GM19452 (cell line): ENCODE measurements at regions not wholly inside any gene's neighbourhood (a gene's known extent, or its start where the extent isn't known, plus 50 kb on each side); places are given as distances from the start of the nearest gene placed in this dataset.
"Not testable (repeated sequence)": the region's sequence is repeated elsewhere in the genome, so short reads cannot be mapped to it uniquely, and the experiment has no call there.

Experiments used
- ATAC-seq: cut with Tn5 transposase; IDR thresholded peaks from one replicate; pipeline ENCODE4 v1.9.1; 2021; ENCODE audit not compliant: unreplicated experiment

DNA sequence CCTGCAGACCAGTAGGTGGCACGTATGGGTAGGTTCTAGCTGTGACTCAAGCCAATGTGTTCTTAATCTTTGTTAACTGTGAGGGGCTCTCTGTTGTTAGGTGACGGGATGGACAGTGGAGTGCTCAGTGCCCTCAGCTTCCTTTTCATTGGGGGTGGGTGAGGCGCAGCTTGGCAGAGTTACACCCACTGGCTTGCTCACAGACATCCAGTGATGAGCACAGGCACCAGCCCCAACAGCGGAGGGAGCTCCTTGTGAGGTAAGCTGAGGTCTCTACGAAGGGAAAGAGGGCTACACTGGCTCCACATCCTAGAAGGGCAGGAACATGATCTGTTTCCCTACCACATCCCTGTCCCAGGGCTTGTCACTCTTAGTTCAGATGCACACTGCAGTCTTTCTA, 871.3 kb downstream of the LRRIQ3 start:
- no peak for ATAC-seq

DNA sequence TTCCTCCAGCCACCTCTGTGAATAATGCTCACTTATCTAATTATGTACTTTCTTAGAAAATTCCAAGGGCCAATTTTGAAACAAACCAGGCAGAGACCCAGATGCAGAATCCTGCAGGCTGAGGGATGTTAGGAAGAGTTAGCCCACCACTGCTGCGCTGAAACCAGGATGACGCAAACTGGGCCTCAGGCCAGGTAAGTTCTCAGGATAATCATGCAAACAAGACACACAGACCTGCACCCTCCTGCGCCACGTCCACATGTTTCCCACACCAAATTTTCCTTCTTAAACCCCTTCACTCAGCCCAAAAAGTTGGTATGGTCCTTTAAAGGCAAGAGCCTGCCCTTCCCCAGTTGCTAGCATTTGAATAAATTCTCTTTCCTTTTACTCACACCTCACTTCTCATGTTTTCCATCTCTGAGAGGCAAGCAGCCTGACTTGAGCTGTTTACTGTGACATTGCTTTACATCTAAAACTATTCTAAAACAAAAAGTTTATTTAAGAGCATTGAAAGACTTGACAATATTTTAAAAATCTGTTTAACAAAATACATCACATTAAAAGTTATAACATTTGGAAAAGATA, 887.1 kb downstream of the LRRIQ3 start:
- no peak for ATAC-seq

DNA sequence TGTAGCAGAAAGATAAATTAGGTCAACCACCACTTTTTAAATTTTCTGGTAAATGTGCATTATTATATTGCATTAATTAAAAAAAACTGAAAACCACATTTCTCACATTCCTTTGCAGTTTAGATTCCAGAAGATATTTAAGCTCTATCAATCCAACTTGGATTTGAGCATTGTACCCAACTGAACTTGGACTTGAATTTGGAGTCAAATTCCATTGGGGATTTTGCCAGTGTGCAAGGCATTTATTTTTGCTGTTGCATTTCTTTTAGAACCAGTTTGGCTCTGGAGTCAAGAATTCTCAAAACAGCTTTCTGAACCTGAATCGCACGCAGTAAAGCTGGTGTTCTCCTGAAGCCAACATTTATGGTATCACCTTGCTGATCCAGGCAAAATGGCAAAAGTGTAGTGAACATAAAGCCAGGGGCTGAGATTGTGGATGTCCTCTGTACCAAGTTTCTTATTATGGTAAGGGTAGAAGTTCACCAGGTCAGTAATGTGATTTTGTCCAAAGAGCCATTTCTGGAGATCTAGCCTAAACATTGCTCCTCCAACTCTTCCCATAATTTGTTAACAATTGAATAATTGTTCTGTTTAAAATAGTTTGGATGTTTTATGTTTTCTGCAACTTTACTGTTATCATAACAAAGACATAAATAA, 890.9 kb downstream of the LRRIQ3 start:
- ATAC-seq, result no peak

DNA sequence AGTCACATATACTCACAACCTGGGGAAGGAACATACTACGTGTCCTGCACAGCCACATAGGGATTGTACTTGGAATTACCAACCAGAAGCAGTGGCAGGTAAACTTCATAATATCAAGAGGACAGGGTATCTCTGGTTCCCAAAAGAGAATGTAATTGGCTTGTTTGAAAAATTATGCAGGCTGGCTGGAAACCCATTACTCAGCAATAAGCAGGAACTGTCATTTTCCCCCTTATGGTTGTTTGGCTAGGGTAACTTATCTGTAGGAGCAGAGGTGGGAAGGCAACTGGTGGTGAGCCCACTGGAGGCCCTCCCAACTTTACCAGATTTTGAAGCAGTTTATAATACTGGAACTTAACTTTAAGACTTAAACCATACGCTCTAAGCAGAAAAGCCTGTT, 924.1 kb downstream of the LRRIQ3 start:
- no peak for ATAC-seq

DNA sequence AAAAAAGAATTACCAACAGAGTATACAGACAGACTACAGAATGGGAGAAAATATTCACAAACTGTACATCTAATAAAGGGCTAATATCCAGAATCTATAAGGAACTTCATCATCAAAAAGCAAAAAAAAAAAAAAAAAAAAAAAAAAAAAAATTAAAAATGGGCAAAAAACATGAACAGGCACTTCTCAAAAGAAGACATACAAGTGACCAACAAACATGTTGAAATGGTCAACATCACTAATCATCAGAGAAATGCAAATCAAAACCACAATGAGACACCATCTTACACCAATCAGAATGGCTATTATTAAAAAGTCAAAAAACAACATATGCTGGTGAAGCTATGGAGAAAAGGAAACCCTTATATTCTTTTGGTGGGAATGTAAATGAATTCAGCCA, 952.8 kb downstream of the LRRIQ3 start:
- not testable (repeated sequence) for ATAC-seq

DNA sequence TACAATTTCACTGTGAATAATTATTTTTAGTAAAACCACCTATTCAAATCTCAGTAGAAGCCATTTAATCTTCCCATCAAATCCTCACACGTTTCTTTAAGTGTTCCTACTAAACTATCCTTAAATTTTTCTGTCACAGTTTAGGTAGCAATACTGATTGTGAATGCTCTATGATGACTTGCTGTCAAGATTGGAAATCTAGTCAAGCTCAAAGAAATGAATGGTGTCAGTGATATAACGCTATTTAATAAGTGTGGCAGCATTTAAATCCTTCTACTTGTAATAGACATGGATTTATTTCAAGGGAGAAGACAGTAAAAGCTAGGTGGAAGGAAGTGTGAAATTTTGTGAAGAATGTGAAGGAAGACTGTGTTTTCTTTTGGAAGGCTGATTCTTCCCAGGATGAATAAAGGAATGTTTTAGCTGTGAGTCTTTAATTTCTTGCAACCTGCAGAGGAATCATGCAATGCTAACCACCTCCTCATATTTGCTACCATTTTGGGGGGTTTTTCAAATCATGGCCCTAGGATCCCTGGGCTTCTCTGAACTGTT, 936.7 kb upstream of the NEGR1 start:
- no peak for ATAC-seq

DNA sequence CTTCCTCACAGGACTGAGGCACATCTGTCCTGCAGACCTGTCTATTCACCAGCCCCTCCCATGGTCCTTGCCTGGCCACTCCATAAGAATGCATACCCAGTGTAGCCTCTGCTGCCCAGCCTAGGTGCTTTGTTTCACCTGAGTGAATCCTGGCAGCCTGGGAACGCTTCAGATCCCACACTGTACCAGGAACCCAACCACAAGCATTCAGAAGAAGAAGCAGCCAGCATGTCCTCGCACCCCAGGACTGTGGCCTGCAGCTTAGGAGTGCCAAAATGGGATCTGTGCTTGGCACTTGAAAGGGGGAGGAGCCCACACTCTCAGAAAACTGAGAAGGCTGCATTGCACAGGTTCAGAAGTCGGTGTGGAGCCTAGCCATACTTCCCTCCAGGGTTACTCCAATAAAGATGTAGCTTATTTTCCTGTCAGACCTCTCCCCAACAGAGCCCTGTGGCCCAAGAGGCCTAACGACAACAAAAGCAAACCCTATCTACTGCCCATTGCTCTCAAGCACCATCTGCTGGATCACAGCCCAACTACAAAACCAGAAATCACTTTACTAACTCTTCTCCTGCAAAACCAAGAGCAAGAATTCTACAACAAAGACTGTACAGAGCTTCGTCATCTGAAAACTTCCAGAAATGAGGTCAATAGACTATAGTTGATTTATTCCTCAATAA, 923.1 kb upstream of the NEGR1 start:
- no peak for ATAC-seq

DNA sequence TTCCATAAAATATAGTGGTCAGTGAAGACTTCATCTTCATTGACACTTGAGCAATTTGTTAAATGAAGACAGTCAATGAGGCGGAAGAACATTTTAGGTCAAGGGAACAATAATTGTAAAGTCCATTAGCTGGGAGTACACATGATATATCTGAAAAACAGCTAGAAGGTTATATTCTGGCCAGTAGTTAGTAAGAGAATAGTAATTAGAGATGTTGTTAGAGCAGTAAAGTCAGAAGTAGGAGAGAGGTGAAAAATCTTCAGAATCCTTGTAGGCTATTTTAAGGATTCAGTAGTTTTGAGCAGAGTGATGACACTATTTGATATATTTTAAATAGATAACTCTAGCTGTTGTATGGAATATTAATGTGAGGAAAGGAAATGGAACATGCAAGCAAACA, 915.6 kb upstream of the NEGR1 start:
- ATAC-seq, result no peak

DNA sequence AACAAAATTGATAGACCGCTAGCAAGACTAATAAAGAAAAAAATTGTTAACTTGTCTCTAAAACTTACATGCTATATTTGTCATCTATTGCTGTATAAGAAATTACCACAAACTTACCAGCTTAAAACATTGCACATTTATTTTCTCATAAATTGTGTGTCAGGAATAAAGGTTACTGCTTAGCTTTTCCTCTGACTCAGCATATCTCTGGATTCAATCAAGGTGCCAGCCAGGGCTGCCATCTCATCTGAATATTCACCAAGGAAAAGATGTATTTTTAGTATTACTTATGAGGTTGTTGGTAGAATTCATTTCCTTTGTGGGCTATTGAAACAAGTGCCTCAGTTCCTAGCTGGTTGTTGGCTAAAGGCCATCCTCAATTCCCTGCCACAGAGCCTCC, 912.6 kb upstream of the NEGR1 start:
- ATAC-seq, result no peak

DNA sequence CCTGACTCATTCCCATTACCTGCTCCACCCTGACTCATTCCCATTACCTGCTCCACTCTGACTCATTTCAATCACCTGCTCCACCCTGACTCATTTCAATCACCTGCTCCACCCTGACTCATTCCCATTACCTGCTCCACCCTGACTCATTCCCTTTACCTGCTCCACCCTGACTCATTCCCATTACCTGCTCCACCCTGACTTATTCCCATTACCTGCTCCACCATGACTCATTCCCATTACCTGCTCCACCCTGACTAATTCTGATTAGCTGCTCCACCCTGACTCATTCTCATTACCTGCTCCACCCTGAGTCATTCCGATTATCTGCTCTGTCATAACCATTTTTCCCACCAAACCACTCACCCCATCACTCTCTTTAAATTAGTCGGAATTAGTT, 901.2 kb upstream of the NEGR1 start:
- not testable (repeated sequence) for ATAC-seq

DNA sequence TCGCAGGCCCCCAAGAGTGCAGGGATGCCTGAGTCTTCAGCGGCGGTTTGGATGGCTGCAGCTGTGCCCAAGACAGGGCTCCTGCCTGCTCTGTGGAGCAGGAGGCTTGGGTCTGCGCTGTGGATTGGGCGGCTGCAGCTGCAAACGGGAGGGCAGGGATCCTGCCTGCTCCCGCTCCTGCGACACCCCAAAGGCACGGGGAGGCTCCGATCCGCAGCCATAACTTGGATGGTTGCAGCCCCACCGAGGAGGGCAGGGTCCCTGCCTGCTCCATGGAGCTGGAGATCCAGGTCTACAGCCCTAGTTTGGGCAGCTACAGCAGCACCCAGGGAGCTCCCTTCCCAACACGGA, 898.8 kb upstream of the NEGR1 start:
- ATAC-seq, result no peak

DNA sequence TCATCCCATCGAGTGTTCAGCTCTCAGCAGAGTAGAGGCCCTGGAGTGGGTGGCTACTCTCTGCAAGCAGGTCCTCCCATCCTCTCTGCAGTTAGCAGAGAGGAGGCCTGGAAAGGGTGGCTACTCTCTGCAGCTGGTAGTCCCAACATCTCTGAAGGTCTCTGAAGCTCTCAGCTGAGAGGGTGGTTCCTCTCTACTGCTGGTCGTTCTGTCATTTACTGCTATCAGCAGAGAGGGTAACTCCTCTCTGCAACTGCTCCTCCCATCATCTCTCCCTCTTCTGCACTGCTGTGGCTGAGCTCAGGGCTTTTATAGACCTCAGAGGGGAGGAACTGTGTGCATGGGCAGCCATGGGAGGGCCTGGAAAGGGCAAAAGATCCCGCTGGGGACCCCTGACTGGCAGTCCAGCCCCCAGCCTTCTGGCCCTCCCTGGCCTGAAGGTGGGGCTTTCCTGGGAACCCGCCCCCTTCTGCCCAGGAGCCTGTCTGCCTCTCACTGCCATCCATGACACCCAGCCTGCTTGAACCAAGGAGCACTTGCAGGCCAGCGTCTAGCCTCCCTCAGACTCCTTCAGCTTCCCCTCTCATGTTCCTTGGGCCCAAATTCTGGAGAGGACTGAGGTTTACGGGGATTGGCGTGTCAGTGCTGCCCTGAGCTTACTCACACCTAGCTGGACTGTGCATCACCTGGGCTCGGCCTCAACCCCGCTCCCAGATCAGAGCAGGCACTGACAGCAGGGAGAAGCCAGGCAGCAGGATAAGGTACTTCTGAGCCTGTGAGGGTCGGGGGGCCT, 898.3 kb upstream of the NEGR1 start:
- ATAC-seq, result no peak

DNA sequence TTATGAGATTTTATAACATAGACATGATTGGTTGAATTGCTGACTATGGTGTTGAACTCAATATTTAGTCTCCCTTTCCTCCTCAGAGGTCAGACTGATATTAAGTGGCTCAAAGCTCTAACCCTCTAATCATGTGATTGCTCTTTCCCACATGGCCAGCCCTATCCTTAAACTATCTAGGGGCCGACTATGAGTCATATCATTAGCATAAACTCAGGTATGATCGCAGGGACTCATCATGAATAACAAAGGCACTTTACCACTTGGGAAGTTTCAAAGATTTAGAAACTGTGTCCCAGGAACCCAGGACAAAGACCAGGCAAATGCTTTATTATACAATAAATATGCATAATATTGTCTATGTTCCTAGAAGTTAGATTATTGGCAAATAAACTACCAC, 894.6 kb upstream of the NEGR1 start:
- no peak for ATAC-seq

DNA sequence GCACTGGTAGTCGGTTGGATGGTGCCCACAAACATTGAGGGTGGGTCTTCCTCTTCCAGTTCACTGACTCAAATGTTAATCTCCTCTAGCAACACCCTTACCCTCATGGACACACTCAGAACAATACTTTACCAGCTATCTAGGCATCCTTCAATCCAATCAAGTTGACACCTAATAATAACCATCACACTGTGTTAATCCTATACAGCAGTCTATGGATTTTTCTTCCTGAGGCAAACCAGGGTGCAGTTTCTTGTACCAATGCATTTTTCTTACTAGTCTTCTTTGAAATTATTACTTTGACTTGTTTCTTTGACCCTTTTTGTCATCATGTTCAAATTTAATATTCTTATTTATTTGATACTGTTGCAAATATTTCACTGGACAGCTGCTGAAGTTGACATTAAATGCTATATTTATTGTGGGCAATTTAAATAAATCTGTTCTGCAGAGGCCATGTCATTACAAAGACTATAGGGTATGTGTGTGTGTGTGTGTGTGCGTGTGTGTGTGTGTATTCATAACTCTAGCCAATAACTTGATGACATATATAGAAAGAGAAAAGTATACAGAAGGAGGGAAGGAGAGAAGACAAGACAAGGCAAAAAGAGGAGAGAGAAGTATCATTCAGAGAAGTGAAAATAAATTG, 884.8 kb upstream of the NEGR1 start:
- ATAC-seq, result no peak

DNA sequence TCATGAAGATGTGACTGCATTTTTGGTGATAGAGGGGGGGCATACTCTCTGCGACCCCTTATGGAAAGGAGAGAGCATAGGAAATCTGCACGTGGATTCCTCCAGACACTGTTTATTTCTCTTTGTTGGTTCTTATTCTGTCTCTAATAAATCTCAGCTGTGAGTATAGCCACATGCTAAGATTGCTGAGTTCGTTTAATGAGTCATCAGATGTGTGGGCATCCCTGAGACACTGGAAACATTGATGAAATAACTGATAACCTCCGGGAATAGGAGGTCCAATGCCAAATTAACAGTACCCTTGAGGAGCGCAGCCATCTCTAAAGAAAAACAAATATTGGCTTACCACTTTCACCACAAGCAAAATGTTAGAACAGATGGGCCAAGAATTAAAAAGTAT, 880.2 kb upstream of the NEGR1 start:
- no peak for ATAC-seq

DNA sequence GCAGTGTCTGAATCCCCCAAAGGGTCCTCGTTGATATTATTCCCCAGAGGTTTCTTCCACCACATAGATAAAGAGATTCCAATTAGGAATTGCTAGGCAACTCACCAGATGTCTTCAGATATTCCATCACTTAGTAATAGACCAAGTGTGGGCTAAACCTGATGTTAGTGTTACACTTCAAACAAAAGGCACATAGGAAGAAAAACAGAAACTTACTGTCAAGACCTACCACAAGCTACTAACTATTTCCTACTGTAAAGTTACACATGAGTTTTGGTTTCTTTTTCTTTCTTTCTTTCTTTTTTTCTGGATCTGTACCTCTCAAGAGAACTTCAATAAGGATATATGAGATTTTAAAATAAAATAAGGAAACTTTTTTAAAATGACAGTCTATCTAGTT, 879.1 kb upstream of the NEGR1 start:
- ATAC-seq, result no peak

DNA sequence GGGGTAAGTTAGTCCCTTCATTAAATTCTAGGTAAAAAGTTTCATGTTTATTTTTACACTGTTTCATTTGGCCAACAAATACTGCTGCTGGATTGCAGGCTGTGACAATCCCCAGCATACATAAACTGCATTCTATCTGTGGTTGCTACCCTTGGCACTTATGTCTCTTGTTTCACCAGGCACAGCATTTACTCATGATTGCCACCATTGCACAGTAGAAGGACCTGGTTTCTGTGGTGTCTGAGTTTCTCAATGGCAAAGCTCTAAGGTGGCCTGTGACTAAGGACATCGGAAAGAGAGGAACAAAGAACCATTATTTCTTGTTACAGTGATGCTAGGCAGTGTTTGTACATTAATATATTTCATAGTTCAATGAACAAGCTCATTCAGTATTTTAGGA, 878.4 kb upstream of the NEGR1 start:
- no peak for ATAC-seq

DNA sequence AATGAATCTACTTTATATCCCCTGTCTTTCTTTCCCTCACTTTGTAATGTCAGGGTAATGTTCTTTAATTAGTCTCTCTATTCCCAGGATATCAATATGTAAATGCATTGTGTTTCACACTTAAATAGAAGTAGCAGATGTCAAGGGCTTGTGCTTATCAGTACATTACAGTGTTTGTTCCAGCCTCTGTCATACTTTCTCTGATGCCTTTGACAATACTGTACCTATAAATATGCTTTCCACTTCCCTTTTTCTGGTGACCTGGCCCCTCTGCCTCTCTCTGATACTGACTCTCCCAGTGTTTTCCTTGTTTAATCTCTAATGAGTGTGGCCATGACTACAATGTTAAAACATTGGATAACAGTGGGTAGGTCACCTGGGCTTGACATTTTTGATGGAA, 862.0 kb upstream of the NEGR1 start:
- ATAC-seq, result no peak

DNA sequence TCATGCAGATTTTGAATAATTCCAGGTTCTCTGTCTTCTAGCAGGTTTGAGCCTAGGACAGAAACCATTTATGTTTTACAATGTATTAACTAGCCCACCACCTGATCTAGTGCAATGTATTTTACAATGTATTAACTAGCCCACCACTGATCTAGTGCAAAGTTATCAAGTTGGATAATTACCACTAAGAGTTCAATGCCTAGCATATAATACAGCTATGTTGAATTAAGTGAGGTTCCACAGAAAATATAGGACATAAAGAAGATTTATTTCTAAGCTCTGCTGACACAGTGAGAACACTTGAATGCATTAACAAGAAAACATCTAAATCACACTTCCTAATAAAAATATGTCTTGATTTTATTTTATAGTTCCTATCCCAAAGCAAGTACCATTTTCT, 854.6 kb upstream of the NEGR1 start:
- ATAC-seq, result no peak

DNA sequence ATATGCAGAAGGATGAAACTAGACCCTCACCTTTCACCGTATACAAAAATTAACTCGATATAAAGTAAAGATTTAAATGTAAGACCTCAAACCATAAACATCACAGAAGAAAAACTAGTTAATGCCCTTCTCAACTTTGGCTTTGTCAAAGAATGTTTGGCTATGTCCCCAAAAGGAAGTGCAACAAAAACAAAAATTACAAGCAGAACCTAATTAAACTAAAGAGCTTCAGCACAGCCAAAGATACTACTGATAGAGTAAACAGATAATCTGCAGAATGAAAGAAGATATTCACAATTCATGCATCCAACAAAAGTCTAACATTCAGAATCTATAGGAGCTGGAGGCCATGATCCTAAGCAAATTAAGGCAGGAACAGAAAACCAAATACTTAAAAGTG, 824.6 kb upstream of the NEGR1 start:
- ATAC-seq, result no peak

DNA sequence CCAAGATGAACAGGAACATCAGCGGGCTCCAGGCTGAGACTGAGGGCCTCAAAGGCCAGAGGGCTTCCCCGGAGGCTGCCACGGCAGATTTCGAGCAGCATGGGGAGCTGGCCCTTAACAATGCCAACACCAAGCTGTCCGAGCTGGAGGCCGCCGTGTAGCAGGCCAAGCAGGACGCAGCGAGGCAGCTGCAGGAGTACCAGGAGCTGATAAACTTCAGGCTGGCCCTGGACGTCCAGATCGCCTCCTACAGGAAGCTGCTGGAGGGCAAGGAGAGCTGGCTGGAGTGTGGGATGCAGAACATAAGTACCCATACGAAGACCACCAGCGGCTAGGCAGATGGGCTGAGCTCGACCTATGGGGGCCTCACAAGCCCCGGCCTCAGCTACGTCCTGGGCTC, 823.4 kb upstream of the NEGR1 start:
- no peak for ATAC-seq
